ENCODE measurements at regions not wholly inside any gene's neighbourhood (a gene's known extent, or its start where the extent isn't known, plus 50 kb on each side); places are given as distances from the start of the nearest gene placed in this dataset.

- no peak for DNase-seq (ENCODE audit: low spot score)
These were observed 1010.5 kb upstream of the PIK3C3 start for GRCh38 chr18:40944576-40944975.

- DNase-seq (ENCODE audit: low spot score): no peak
These were observed 1015.1 kb upstream of the PIK3C3 start for GRCh38 chr18:40939656-40940515.

GRCh38 chr18:40938615-40939014, 1016.4 kb upstream of the PIK3C3 start:
- no peak for DNase-seq (ENCODE audit: low spot score)

- DNase-seq (ENCODE audit: low spot score): no peak
These were observed 1017.6 kb upstream of the PIK3C3 start for GRCh38 chr18:40937386-40937785.

DNA sequence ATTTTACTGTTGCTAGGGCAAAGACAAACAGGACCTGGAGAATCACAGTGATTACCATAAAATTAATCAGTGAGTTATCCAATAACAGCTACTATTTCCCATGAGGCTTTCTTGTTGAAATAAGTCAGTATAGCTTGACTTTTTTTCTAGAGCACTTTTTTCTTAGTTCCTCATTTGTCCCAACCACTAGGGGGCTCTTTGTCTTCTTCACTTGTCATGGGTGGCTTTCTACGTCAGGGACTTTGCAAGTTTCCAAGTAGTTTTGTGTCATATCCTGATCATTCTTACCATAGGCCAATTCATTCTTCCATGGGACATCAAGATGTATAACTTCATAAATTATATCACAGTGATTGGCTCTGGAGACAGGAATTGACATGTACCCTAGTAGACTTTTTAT, 1019.6 kb upstream of the PIK3C3 start:
- no peak for DNase-seq (ENCODE audit: low spot score)

DNA sequence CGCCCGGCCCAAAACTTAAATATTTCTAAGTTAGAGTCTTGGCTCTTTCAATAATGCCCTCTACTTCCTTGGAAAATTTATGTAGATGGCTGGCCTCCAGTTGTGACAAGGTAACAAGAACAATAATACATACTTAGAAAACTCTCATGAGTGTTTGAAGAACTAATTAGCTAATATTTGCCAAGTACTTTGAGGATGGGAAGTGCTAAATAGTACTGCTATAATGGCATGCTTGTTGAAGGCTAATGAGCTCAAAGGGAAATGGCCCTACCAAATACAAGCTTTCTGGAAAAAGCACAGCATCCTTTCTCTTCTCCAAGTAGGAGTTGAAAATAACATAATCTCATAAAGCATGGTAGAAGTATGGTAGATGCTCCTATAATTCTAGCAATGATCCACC, 1022.2 kb upstream of the PIK3C3 start:
- DNase-seq (ENCODE audit: low spot score): no peak

DNA sequence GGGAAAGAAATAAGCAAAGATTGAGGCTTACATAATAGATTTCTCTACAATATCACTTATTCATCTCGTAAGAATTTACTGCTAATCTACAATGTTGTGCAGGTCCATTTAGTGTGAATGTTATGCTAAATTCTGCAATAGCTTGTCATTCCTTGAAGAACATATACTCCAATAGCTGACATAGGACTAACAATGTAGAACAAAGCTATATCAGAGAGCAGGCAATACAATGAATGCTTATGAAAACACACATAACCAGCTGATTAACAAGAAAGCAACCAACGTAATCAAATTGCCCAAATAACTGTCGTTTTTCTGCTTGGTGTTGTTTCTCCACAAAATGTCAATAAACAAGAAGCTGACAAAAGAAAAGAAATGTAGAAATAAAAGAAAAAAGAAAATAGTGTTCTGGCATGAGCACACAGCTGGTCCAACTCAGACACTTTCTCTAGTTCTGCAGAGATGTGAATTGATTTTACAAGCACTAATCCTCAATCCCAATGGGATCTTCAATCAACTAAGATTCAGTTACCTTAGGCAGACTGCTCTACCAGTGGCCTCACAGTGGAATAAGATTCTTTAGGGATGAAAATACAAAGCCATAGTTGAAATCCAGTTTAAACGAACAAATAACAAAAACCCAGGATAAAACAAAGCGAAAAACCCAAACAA, 1024.7 kb upstream of the PIK3C3 start:
- DNase-seq (ENCODE audit: low spot score): no peak

- no peak for DNase-seq (ENCODE audit: low spot score)
These were observed 1025.6 kb upstream of the PIK3C3 start for GRCh38 chr18:40929399-40929798.

DNA sequence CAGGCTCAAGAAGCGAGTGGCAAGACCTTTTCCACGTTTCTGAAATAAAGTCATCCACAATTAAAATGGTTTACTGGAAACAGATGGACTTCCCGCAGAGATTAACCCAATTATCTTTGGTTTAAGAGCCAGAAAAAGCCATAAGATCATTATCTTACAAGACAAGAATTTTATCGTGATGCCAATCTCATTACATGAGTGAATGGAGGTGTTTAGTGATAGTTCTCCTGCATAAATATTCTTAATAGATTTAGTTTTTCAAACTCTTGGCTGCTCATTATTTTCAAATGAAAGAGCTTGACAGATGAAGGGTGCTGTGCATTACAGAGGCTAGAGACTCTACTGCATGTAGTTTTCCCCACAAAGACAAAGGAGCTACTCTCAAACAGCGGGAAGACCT, 1028.4 kb upstream of the PIK3C3 start:
- no peak for DNase-seq (ENCODE audit: low spot score)

DNA sequence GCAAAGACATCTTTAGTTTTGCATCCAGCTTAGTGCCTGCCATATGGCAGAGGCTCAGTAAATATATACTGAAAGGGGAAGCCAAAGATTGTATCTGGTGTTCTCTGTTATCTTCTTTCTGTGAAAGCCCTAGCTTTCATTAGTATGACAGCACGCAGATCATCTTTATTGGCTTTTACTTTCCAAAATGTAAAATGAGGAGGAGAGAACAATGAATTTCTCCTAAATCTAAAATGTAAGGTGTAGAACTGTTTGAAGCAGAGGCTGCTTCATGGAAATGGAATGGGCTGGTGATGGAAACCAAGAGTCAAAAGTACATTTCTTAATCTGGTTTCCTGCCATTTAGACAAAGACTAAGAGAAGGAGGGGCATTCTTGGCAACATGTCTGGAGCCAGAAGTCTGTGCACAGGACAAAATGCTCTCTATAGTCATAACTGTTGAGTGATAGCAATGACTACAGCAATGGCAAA, 1029.9 kb upstream of the PIK3C3 start:
- no peak for DNase-seq (ENCODE audit: low spot score)

- no peak for DNase-seq (ENCODE audit: low spot score)
These were observed 1033.0 kb upstream of the PIK3C3 start for GRCh38 chr18:40921845-40922629.

DNA sequence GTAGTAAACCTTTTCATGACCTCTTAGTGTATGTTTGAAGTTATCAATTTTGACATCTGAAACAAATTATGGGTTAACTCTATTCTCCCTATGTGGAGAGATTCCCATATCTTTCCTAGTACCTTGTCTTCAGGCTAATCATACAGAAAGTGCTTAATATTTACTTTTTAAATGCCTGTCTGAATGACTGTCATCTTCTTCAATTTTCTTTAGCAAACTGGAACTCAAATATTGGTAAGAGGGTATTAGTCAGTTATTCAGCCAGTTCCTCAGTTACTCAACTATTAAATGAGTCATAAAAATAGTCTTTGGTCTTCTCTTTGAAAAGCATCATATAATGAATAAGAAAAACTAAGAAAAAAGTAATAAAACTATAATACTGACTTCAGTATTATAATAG, 1038.0 kb upstream of the PIK3C3 start:
- DNase-seq (ENCODE audit: low spot score): no peak

GRCh38 chr18:40915724-40916123, 1039.3 kb upstream of the PIK3C3 start:
- DNase-seq (ENCODE audit: low spot score): no peak

- DNase-seq (ENCODE audit: low spot score): no peak
These were observed 1043.3 kb upstream of the PIK3C3 start for GRCh38 chr18:40911582-40912254.

DNA sequence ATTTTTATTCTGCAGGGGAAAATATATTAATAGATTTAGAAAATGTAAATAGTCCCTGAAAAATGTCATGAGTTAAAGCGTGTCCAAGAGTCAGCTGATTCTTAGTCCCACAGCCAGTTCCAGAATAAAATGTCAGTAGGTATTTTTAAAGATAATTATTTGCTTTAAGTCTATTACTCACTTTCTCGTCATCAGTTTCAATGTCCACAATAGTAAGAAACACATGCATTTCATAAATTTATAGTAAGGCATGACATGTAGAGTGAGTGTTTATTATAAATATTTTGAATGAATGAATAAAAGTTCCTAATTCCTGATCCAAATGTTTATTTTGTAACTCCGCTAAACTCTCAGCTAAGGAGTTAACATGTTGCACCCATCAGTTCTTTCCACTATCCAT, 1044.0 kb upstream of the PIK3C3 start:
- no peak for DNase-seq (ENCODE audit: low spot score)

- no peak for DNase-seq (ENCODE audit: low spot score)
These were observed 1047.2 kb upstream of the PIK3C3 start for GRCh38 chr18:40907842-40908241.

GRCh38 chr18:40904295-40904694, 1050.7 kb upstream of the PIK3C3 start:
- DNase-seq (ENCODE audit: low spot score): no peak

- no peak for DNase-seq (ENCODE audit: low spot score)
These were observed 1052.6 kb upstream of the PIK3C3 start for GRCh38 chr18:40902436-40902835.

DNA sequence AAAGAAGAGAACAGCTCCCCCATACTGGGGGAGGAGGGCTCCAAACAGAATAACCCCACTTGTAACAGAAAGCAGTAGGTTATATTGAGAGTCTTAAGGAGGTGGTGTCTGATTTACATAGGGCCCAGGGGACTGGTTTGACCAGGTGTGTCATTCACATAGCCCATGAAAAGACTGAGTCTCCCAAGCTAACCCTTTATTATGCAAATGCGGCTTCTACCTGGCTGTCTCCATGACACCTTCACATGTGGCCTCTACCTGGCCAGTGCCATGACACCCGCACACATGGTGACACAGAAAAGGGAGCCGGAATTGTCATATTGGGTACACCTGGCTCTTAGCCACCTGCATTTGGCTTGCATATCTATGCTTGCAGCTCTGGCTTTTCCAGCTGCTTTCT, 1057.2 kb upstream of the PIK3C3 start:
- DNase-seq (ENCODE audit: low spot score): no peak

DNA sequence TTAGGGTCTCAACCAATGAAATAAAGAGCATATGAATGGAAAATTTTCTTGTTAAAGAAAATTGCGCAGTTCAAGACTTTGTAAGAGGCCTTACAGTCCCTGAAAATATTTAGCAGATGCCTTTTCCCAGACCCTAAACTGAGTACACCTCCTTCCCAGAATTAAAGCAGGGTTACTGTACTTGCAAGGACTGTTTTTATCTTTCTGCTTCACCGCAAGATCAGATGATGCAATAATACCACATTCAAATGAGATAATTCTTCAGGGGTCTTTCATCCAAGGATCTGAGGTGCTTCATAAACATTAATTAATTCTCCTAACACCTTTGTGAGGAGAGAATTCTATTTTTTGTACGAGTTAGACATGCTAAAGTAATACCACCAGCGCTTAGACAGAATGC, 1071.8 kb upstream of the PIK3C3 start:
- no peak for DNase-seq (ENCODE audit: low spot score)

- no peak for DNase-seq (ENCODE audit: low spot score)
These were observed 1072.6 kb upstream of the PIK3C3 start for GRCh38 chr18:40882468-40882867.

- no peak for DNase-seq (ENCODE audit: low spot score)
These were observed 1076.7 kb upstream of the PIK3C3 start for GRCh38 chr18:40878371-40878770.
